NAMALWA (cell line): ENCODE measurements at regions not wholly inside any gene's neighbourhood (a gene's known extent, or its start where the extent isn't known, plus 50 kb on each side); places are given as distances from the start of the nearest gene placed in this dataset.
"Not testable (repeated sequence)": the region's sequence is repeated elsewhere in the genome, so short reads cannot be mapped to it uniquely, and the experiment has no call there.

Source experiments
- DNase-seq: peaks from one replicate; pipeline ENCODE4 v3.0.0-alpha.2; 2015; ENCODE audit warnings: low spot score

GRCh38 chr19:28736528-28736927 lies 476.4 kb downstream of the UQCRFS1 start:
- DNase-seq, result no peak

- peak; percentile 14 for DNase-seq
Measured at GRCh38 chr19:28731577-28731976, 481.4 kb downstream of the UQCRFS1 start.

- DNase-seq, result no peak
Measured at GRCh38 chr19:28730791-28731512, 482.0 kb downstream of the UQCRFS1 start.

GRCh38 chr19:28727480-28728159 lies 485.3 kb downstream of the UQCRFS1 start:
- no peak for DNase-seq

- no peak for DNase-seq
Measured at GRCh38 chr19:28726533-28727479, 486.1 kb downstream of the UQCRFS1 start.

GRCh38 chr19:28718909-28719308 lies 494.0 kb downstream of the UQCRFS1 start:
- DNase-seq, result no peak

GRCh38 chr19:28715157-28715556 lies 497.8 kb downstream of the UQCRFS1 start:
- no peak for DNase-seq

GRCh38 chr19:28711411-28711810 lies 501.5 kb downstream of the UQCRFS1 start:
- DNase-seq, result no peak

- DNase-seq, result peak; percentile 85
Measured at GRCh38 chr19:28710278-28710677, 502.7 kb downstream of the UQCRFS1 start.

- no peak for DNase-seq
Measured at GRCh38 chr19:28706693-28707092, 506.3 kb downstream of the UQCRFS1 start.

GRCh38 chr19:28705008-28705407 lies 507.9 kb downstream of the UQCRFS1 start:
- peak; percentile 38 for DNase-seq

- no peak for DNase-seq
Measured at GRCh38 chr19:28703400-28703956, 509.5 kb downstream of the UQCRFS1 start.

- no peak for DNase-seq
Measured at GRCh38 chr19:28701491-28701890, 511.5 kb downstream of the UQCRFS1 start.

GRCh38 chr19:28700176-28700575 lies 512.8 kb downstream of the UQCRFS1 start:
- no peak for DNase-seq

GRCh38 chr19:28697308-28697707 lies 515.6 kb downstream of the UQCRFS1 start:
- no peak for DNase-seq

GRCh38 chr19:28694812-28695211 lies 518.1 kb downstream of the UQCRFS1 start:
- no peak for DNase-seq

GRCh38 chr19:28691683-28692082 lies 521.3 kb downstream of the UQCRFS1 start:
- DNase-seq, result no peak

GRCh38 chr19:28689464-28689863 lies 523.5 kb downstream of the UQCRFS1 start:
- not testable (repeated sequence) for DNase-seq

GRCh38 chr19:28687296-28687695 lies 525.7 kb downstream of the UQCRFS1 start:
- DNase-seq, result no peak

GRCh38 chr19:28686756-28687155 lies 526.2 kb downstream of the UQCRFS1 start:
- no peak for DNase-seq

- no peak for DNase-seq
Measured at GRCh38 chr19:28685802-28686201, 527.1 kb downstream of the UQCRFS1 start.

- not testable (repeated sequence) for DNase-seq
Measured at GRCh38 chr19:28685077-28685476, 527.9 kb downstream of the UQCRFS1 start.
